Epithelial cell of esophagus (primary cell): ENCODE measurements at regions not wholly inside any gene's neighbourhood (a gene's known extent, or its start where the extent isn't known, plus 50 kb on each side); places are given as distances from the start of the nearest gene placed in this dataset.

Experiments
- DNase-seq: peaks from one replicate; pipeline ENCODE4 v3.0.0; 2010; ENCODE audit warnings: low read depth
- H3K4me3 ChIP-seq: 2 replicates; pipeline ENCODE4 v1.5.1; 2011; ENCODE audit warnings: mild to moderate bottlenecking, low read length, control low read depth
- TF ChIP-seq, protein P1 (sequence below): IDR thresholded peaks from 2 replicates; pipeline ENCODE4 v1.5.1; 2011; ENCODE audit warnings: low read depth, mild to moderate bottlenecking, low read length, control low read depth, inconsistent platforms; ENCODE audit not compliant: insufficient read depth; ENCODE audit errors: missing control alignments

DNA sequence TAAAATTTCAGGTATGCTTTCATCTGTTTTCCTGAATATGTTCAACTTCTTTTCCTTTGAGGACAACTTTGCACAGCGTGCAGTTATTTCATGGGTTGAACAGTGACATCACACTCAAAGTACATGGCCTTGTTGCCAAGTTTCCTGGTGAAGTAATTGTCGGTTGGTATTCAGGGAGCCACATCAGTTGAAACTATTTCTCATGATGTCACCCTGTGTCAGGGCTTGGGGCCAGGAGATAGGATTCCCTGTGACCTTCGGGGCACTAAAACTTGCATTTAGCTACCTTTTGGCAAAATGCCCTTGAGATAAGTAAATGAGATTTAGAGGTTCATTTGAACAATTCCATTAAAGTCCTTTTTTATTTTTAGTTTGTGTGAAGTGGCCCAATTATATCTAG lies 383.9 kb downstream of the SH3GL2 start:
- no peak for DNase-seq
- H3K4me3 ChIP-seq: no peak overlapping the region
- TF ChIP-seq, protein P1, sequence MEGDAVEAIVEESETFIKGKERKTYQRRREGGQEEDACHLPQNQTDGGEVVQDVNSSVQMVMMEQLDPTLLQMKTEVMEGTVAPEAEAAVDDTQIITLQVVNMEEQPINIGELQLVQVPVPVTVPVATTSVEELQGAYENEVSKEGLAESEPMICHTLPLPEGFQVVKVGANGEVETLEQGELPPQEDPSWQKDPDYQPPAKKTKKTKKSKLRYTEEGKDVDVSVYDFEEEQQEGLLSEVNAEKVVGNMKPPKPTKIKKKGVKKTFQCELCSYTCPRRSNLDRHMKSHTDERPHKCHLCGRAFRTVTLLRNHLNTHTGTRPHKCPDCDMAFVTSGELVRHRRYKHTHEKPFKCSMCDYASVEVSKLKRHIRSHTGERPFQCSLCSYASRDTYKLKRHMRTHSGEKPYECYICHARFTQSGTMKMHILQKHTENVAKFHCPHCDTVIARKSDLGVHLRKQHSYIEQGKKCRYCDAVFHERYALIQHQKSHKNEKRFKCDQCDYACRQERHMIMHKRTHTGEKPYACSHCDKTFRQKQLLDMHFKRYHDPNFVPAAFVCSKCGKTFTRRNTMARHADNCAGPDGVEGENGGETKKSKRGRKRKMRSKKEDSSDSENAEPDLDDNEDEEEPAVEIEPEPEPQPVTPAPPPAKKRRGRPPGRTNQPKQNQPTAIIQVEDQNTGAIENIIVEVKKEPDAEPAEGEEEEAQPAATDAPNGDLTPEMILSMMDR: no peak

DNA sequence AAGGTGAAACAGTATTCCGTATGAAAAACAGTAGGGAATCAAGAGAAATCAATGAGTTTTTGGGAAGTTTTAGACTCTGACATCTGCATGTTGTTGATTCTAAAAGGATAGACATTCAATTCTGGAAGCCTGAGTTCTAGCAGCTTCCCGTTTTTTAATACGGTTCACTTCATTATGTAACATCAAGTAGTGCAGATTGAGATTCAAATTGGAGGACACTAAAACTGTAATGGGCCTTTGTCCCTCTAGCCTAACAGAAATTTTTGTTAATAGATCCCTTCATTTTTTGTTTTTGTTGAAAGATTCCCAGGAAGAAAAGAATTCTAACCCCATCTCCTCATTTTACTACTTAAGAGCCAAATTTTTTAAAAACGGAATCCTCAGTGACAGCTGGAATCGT lies 384.6 kb downstream of the SH3GL2 start:
- no peak for DNase-seq
- TF ChIP-seq, protein P1: no peak
- H3K4me3 ChIP-seq: no peak overlapping the region

DNA sequence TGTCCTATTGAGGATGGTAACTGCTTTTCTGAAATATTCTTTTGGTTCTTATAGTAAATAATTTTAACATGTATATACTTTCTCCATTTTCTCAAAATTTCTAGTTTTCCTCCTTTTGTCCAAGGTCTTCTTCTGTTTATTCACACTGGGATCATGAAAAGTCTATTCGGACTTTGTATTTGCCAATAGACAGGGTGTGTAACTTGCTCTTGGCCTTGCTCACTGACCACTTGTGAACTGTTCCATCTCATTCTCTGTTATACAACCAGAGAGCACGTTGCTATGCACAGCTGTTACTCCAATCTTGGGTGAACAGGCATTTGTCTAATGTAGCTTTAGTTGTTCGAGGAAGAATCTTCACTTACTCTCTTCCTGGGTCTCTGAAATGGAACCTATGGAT lies 388.9 kb downstream of the SH3GL2 start:
- TF ChIP-seq, protein P1: no peak
- no peak overlapping the region for H3K4me3 ChIP-seq
- no peak for DNase-seq

DNA sequence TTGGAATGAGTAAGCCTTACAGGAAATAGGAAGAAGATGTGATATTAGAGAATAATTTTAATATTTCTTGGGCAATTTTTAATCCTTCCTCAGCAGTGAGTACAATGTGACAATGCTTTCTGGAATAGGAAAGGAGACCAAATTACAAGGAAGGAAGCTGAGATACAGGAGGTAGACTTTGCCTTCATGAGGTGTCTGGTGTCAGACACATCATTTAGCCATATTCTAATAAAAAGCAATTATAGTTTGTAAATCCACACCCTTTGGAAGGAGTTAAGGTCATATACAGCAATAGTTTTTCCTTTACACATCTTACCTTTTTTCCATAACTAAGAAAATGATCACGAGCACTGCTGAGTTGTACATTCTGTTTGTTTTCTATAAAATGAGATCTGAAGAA lies 390.4 kb downstream of the SH3GL2 start:
- no peak for DNase-seq
- TF ChIP-seq, protein P1: no peak
- H3K4me3 ChIP-seq: no peak overlapping the region

DNA sequence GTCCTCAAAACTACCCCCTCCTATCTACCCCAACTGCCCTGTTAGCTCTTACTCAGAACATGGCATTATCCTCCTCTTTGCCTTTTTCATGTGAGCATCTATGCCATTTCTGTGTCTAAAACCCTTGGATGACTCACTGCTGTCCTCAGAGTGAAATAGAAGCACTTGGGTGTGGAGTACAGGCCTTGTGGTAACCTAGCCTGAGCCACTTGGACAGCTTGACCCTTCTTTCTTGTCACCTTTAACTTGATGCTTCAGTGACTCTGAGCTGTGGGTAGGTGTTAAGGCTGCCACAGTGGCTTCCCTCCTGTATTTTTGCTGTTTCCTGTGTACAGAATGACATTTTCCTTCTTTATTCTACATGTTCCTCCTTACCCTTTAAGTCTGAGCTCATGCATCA lies 391.4 kb downstream of the SH3GL2 start:
- H3K4me3 ChIP-seq: no peak overlapping the region
- TF ChIP-seq, protein P1: no peak
- DNase-seq: no peak

DNA sequence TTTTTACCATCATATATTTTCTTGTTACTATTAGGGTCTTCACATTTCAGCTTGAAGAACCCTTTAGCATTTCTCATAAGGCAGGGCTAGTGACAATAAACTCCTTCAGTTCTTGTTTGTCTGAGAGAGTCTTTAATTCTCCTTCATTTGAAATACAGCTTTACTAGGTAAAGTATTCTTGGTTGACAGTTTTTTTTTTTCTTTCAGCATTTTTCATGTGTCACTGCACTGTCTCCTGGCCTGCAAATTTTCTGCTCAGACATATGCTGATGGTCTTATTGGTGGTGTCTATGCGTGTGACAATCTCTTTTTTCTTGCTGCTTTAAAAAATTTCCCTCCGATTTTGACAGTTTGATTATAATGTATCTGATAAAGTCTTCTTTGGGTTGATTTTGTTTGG lies 399.9 kb downstream of the SH3GL2 start:
- no peak for DNase-seq
- no peak overlapping the region for H3K4me3 ChIP-seq
- TF ChIP-seq, protein P1: no peak

DNA sequence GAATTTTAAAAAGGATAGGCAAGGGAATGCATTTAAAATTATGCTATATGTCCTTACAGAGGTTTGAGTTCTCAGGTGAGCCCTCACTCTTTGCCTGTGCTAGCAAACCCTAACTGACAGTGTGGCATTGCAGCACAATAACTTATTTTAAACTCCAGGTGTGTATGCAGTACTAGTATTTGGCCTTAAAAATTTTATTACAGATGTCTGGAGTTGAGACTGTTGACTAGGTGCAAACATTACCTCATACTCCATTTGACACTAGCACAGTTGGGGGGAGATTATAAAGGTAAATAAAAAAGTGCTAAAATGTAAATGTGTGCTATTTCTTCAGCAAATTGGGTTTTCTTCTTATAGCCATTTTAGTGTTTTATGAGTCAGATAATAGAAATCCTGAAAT lies 407.7 kb downstream of the SH3GL2 start:
- no peak for DNase-seq
- TF ChIP-seq, protein P1: no peak
- H3K4me3 ChIP-seq: no peak overlapping the region
